GM18507 (cell line): ENCODE measurements at regions not wholly inside any gene's neighbourhood (a gene's known extent, or its start where the extent isn't known, plus 50 kb on each side); places are given as distances from the start of the nearest gene placed in this dataset.

Experiments
- DNase-seq: peaks from one replicate; pipeline ENCODE4 v3.0.0; 2011; ENCODE audit warnings: low read depth; ENCODE audit not compliant: insufficient read length; ENCODE audit errors: extremely low spot score
- FAIRE-seq: peaks from 2 replicates; lab custom pipeline; 2011; peaks lifted over from hg19 to GRCh38; lab: Jason Lieb, UNC

- DNase-seq = no peak
- FAIRE-seq = no peak
Observed at GRCh38 chr1:219806020-219806419, 122.3 kb downstream of the SLC30A10 start.

DNA sequence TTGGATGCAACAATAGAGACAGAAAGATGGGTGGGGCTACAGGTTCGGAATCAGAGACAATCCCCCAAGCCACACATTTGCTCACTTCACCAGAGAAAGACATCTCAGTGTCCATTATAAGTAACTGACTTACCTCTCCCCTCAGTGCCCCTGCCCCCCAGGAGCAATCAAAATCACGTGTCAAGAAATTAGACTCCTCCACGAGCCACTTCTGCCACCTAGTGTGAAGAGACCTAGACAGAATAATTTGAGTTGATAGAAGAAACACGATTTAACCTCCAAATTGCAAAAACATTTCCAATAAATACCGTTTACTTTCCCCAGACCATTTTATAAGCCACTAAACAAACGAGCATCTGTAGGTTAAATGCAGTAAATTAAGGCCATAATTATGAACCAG lies 123.2 kb downstream of the SLC30A10 start:
- DNase-seq = no peak
- no peak for FAIRE-seq

DNA sequence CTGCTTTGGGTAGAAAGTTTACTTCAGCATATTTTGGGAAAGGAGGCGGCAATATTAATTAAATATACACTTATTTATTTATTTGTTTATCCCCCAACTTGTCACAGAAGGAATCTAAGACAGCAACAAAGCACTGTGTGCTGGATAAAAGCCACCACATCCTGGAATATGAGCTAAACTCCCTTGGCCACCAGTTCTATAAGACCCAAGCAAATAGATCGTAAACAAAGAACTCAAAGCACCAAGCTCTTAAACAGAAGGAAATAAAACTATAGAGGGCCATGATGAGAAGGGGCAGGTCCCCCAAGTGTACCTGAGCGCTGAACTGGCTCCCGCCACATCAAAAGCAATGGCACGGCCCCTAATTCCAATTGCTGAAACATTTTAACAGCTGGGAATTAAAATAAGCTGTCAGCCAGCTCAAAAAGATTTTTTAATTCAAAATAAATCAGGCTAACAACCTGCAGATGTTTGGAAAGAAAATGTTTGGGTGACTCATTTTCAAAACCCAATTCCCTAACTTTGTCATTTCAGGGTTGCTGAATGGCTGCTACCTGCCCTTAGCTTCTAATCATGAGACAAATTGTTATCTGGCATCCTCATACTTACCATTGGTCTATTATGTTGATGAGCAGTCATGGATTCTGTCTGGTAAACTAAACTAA lies 127.1 kb downstream of the SLC30A10 start:
- FAIRE-seq (no peak), DNase-seq (no peak)

GRCh38 chr1:219798283-219799030 lies 129.9 kb downstream of the SLC30A10 start:
- DNase-seq (no peak), FAIRE-seq (no peak)

GRCh38 chr1:219797683-219798082 lies 130.7 kb downstream of the SLC30A10 start:
- DNase-seq = no peak
- FAIRE-seq = no peak

DNA sequence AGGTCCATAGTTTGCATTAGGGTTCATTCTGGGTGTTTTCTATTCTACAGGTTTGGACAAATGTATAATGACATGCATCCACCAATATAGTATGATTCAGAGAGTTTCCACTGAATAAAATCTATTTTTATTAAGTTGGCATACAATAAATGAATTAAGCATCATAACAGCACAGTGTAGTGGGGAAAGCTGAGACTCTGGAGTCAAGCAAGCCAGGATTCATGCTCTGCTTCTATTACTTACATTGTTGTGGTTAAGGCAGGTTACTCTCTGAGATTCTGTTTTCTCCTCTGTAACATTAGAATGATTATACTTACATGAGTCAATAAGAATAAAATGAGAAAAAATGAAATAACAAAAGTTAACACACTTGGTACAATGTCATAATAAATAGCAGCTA lies 131.3 kb downstream of the SLC30A10 start:
- FAIRE-seq = no peak
- no peak for DNase-seq

GRCh38 chr1:219795363-219795917 lies 132.9 kb downstream of the SLC30A10 start:
- FAIRE-seq = no peak
- no peak for DNase-seq

GRCh38 chr1:219794085-219794743 lies 134.1 kb downstream of the SLC30A10 start:
- FAIRE-seq = peak; percentile 39
- no peak for DNase-seq

DNA sequence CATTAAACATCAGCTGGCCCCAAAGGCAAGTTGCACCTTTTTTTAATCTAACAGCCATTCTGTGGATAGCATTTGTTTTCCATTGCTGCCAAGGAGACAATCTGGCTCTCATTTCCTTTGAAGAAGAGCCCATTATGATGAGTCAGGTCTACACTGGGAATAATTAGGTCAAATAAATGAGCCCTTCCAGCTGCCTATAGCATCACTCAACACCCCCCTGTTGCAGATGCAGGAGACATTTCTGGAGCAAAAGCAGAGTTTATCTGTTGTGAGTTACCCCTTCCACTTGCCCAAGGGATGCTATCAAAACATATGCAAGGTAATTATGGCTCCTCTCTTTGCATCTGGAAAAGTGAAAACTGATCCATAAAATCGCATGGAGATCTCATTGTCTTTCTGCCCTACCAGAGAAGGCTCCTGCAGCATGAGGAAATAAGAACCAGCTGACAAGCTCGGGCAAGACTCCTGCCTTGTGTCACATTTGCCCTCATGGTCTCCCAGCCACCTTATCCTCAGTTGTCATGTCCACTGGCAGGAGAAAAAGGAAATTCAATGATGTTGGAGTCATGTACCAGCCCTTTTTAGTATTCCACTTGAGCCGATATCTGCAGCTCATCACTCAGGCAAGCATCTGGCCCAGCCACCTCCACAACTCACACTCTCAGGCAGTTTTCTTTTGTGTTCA lies 135.9 kb downstream of the SLC30A10 start:
- FAIRE-seq (no peak), DNase-seq (no peak)

DNA sequence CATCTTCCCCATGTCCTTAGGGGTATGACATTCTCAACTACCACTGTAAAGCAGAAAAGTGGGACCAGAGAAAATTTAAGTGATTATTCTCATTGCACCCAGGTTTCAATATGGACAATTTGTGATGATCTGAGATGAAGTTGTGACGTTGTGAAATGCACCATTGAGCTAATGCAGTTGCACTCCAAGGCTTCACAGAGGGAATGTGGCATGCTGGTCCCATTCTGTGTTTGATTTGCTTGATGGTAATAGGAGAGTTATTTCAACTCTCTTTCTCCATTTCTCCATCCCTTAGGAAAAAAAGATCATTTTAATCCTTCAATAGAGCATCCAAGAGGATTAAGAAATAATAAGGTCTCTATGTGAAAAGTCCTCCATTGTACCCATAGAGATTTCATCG lies 136.6 kb downstream of the SLC30A10 start:
- no peak for FAIRE-seq
- no peak for DNase-seq

GRCh38 chr1:219790834-219791615 lies 137.3 kb downstream of the SLC30A10 start:
- DNase-seq (no peak), FAIRE-seq (no peak)

DNA sequence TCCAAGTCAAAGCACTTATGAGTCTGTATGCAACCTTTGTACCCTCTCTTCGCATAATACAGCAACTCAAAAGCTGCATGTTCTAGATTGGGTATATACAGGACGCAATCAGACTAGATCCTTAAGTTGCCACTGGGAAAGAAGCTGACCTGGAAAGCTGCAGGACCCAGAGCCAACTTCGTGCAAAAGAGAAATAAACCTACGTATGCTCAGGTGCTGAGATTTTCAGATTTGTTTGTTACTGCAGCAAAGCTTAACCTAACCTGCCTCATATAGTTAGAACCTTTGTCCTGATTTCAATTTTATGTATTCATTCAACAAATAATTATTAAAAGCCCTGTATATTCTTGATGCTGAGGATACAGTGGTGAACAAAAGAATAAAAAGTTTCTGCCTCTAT lies 139.7 kb downstream of the SLC30A10 start:
- DNase-seq = no peak
- no peak for FAIRE-seq

- no peak for FAIRE-seq
- no peak for DNase-seq
Observed at GRCh38 chr1:219788091-219788490, 140.3 kb downstream of the SLC30A10 start.

- no peak for FAIRE-seq
Observed at GRCh38 chr1:219784660-219785381, 143.5 kb downstream of the SLC30A10 start.

GRCh38 chr1:219783605-219784235 lies 144.6 kb downstream of the SLC30A10 start:
- no peak for DNase-seq
- FAIRE-seq = no peak

More at GRCh38 chr1:219784660-219785381, 143.5 kb downstream of the SLC30A10 start:
- DNase-seq = no peak

- FAIRE-seq = no peak
Observed at GRCh38 chr1:219782929-219783328, 145.4 kb downstream of the SLC30A10 start.

GRCh38 chr1:219782311-219782710 lies 146.0 kb downstream of the SLC30A10 start:
- FAIRE-seq (no peak), DNase-seq (no peak)

More at GRCh38 chr1:219782929-219783328, 145.4 kb downstream of the SLC30A10 start:
- no peak for DNase-seq

DNA sequence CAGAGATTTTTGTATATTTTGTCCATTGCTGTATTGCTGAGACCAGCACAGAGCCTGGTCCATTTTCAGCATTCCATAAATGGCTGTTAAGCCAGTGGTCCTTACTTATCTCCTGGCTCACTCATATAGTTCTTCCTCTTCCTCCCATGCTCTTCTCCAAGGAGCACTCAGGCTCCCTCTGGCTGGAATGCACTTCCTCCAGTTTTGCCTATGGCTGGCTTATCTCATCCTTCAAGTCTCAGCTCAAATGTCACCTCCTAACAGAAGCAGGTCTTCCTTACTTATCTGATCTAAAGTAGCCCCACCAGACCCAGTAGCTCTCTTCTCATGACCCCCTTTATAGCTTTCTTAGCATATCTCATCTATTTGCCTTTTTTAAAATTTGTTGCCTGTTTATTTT lies 146.9 kb downstream of the SLC30A10 start:
- FAIRE-seq (no peak), DNase-seq (no peak)
